PC-3 (cell line): ENCODE measurements at regions not wholly inside any gene's neighbourhood (a gene's known extent, or its start where the extent isn't known, plus 50 kb on each side); places are given as distances from the start of the nearest gene placed in this dataset.
"Not testable (repeated sequence)": the region's sequence is repeated elsewhere in the genome, so short reads cannot be mapped to it uniquely, and the experiment has no call there.

Experiments
- ATAC-seq: fragments of 200-7000 bp; cut with Tn5 transposase; 2 replicates; pipeline ENCODE4 v1.9.1; 2020; ENCODE audit warnings: mild to moderate bottlenecking, moderate library complexity
- BruUV-seq: library from RNA; stranded (reverse); fragments of 400-500 nt; replicated peaks from 2 replicates; lab custom pipeline; 2021; lab: Mats Ljungman, UMichigan
- CTCF ChIA-PET: fragments of 300-600 bp; sonication (Branson Sonifier 250); formaldehyde crosslinking; loops from one replicate; lab custom pipeline; 2022; ENCODE audit warnings: antibody characterized with exemption; lab: Charles Lee
- POLR2A ChIA-PET: fragments of 300-600 bp; sonication (Branson Sonifier 250); formaldehyde crosslinking; loops from one replicate; lab custom pipeline; 2022; ENCODE audit warnings: antibody characterized with exemption; ENCODE audit not compliant: unreplicated experiment; lab: Charles Lee
- DNase-seq: peaks from one replicate; pipeline ENCODE4 v3.0.0-alpha.2; 2015
- H2AFZ ChIP-seq: fragments of 300-600 bp; sonication (generic); 2 replicates; pipeline ENCODE4 v1.6.0; 2016; ENCODE audit warnings: antibody characterized with exemption, low read length
- H3F3A ChIP-seq: fragments of 300-600 bp; sonication (generic); one replicate; pipeline ENCODE4 v1.6.0; 2017; ENCODE audit warnings: antibody characterized with exemption, low read length, control low read depth, mild to moderate bottlenecking; ENCODE audit not compliant: unreplicated experiment
- H3K27ac ChIP-seq: fragments of 300-600 bp; sonication (generic); 2 replicates; pipeline ENCODE4 v1.5.1; 2016; ENCODE audit warnings: mild to moderate bottlenecking, low read length
- H3K27me3 ChIP-seq: fragments of 300-600 bp; sonication (generic); 2 replicates; pipeline ENCODE4 v1.6.1; 2016; ENCODE audit warnings: low read length, mixed read lengths
- H3K36me3 ChIP-seq: fragments of 300-600 bp; sonication (generic); 2 replicates; pipeline ENCODE4 v1.6.1; 2016; ENCODE audit warnings: low read depth, mixed run types, low read length, mixed read lengths
- H3K4me1 ChIP-seq: fragments of 300-600 bp; sonication (generic); 2 replicates; pipeline ENCODE4 v1.5.1; 2016; ENCODE audit warnings: low read length; ENCODE audit not compliant: insufficient read depth
- H3K4me2 ChIP-seq: fragments of 300-600 bp; sonication (generic); 2 replicates; pipeline ENCODE4 v1.6.0; 2016; ENCODE audit warnings: low read length
- H3K4me3 ChIP-seq: fragments of 300-600 bp; sonication (generic); 2 replicates; pipeline ENCODE4 v1.5.1; 2016; ENCODE audit warnings: mild to moderate bottlenecking, low read length, mixed read lengths
- H3K79me2 ChIP-seq: fragments of 300-600 bp; sonication (generic); 2 replicates; pipeline ENCODE4 v1.6.1; 2017; ENCODE audit warnings: low read length, mixed read lengths
- H3K9ac ChIP-seq: fragments of 300-600 bp; sonication (generic); 2 replicates; pipeline ENCODE4 v1.6.0; 2016; ENCODE audit warnings: mild to moderate bottlenecking, low read length
- H3K9me2 ChIP-seq: fragments of 300-600 bp; sonication (generic); replicated peaks from 2 replicates; pipeline ENCODE4 v1.6.1; 2016; ENCODE audit warnings: mixed run types, low read length, mixed read lengths
- H3K9me3 ChIP-seq: fragments of 300-600 bp; sonication (generic); 2 replicates; pipeline ENCODE4 v1.6.1; 2016; ENCODE audit warnings: low read length, mixed read lengths
- H4K20me1 ChIP-seq: fragments of 300-600 bp; sonication (generic); 2 replicates; pipeline ENCODE4 v1.6.1; 2016; ENCODE audit warnings: low read length, mixed read lengths
- CTCF ChIP-seq: fragments of 300-600 bp; sonication (generic); conservative IDR thresholded peaks from 2 replicates; pipeline ENCODE4 v1.5.1; 2017; ENCODE audit warnings: antibody characterized with exemption, low read depth, mild to moderate bottlenecking, low read length
- EZH2 ChIP-seq: fragments of 300-600 bp; sonication (generic); IDR thresholded peaks from one replicate; pipeline ENCODE4 v1.6.1; 2017; ENCODE audit warnings: antibody characterized with exemption, mild to moderate bottlenecking, low read length; ENCODE audit not compliant: unreplicated experiment
- EZH2phosphoT487 ChIP-seq: fragments of 300-600 bp; sonication (generic); IDR thresholded peaks from 2 replicates; pipeline ENCODE4 v1.6.1; 2018; ENCODE audit warnings: mild to moderate bottlenecking, antibody characterized with exemption, low read length, borderline replicate concordance
- intact Hi-C: fragments of 100-400 bp; cut with micrococcal nuclease; formaldehyde crosslinking; loops from 2 replicates; pipeline ENCODE4 v1.9.0; 2023

GRCh38 chr6:112956696-112957535, 609.8 kb downstream of the RFPL4B start:
- Histone ChIP-seq H4K20me1 (no peaks in the 10 kb centered on the region), H3K36me3 (no peaks in the 10 kb centered on the region), H3K4me3 (no peak overlapping the region), H3K9me2 (no peaks in the 10 kb centered on the region), H3K27ac (no peak overlapping the region), H3K4me1 (peaks cover 8% of the 10 kb centered on the region; the same call in 1 of the 2 replicates), H3F3A (no peaks in the 10 kb centered on the region), H3K4me2 (no peak overlapping the region), H3K27me3 (no peaks in the 10 kb centered on the region), H3K79me2 (no peaks in the 10 kb centered on the region), H3K9me3 (no peaks in the 10 kb centered on the region), H3K9ac (no peak overlapping the region), H2AFZ (no peak overlapping the region)
- BruUV-seq = no TSS peak
- ATAC-seq (peak; percentile 40), DNase-seq (peak; percentile 40)
- ChIA-PET POLR2A (no interaction called here), CTCF (no interaction called here)
- TF ChIP-seq EZH2phosphoT487 (no peak), CTCF (no peak), EZH2 (no peak)
- intact Hi-C loops = no loop called here

GRCh38 chr6:112957536-112957916, 610.4 kb downstream of the RFPL4B start:
- H3K79me2 ChIP-seq = no peaks in the 10 kb centered on the region
- ChIA-PET POLR2A (no interaction called here), CTCF (no interaction called here)
- no peaks in the 10 kb centered on the region for H3K27me3 ChIP-seq
- no peak overlapping the region for H3K4me3 ChIP-seq
- ATAC-seq = no peak
- no peak overlapping the region for H3K4me2 ChIP-seq
- no peak overlapping the region for H3K27ac ChIP-seq
- BruUV-seq = no TSS peak
- no peaks in the 10 kb centered on the region for H3K9me3 ChIP-seq
- 0 out of 2 replicates have a peak, but pooled peaks cover 5% of the 10 kb centered on the region for H3K4me1 ChIP-seq
- DNase-seq = no peak
- H3K9ac ChIP-seq = no peak overlapping the region
- TF ChIP-seq EZH2 = no peak
- TF ChIP-seq EZH2phosphoT487 = no peak
- no peak for TF ChIP-seq CTCF
- intact Hi-C loops = no loop called here
- H2AFZ ChIP-seq = no peak overlapping the region
- H4K20me1 ChIP-seq = no peaks in the 10 kb centered on the region
- no peaks in the 10 kb centered on the region for H3K9me2 ChIP-seq
- H3K36me3 ChIP-seq = no peaks in the 10 kb centered on the region
- no peaks in the 10 kb centered on the region for H3F3A ChIP-seq

GRCh38 chr6:112960130-112960529, 613.0 kb downstream of the RFPL4B start:
- H3K79me2 ChIP-seq, H3K27me3 ChIP-seq, H4K20me1 ChIP-seq, POLR2A ChIA-PET, H3K4me2 ChIP-seq, H3K9me3 ChIP-seq, H3K9ac ChIP-seq, ATAC-seq, DNase-seq, H3K4me3 ChIP-seq, intact Hi-C loops, H3K36me3 ChIP-seq, BruUV-seq, H3K27ac ChIP-seq, H2AFZ ChIP-seq, H3K9me2 ChIP-seq, CTCF ChIA-PET, H3K4me1 ChIP-seq, H3F3A ChIP-seq: not testable (repeated sequence)
